Fibroblast of mammary gland (primary cell): ENCODE measurements at regions not wholly inside any gene's neighbourhood (a gene's known extent, or its start where the extent isn't known, plus 50 kb on each side); places are given as distances from the start of the nearest gene placed in this dataset.

Source experiments
- DNase-seq: peaks from one replicate; pipeline ENCODE4 v3.0.0-alpha.2; 2010; ENCODE audit warnings: low read depth
- H3K4me3 ChIP-seq: 2 replicates; pipeline ENCODE4 v1.5.1; 2011; ENCODE audit warnings: low read depth, mild to moderate bottlenecking, low read length, moderate library complexity; ENCODE audit not compliant: control insufficient read depth
- CTCF ChIP-seq: conservative IDR thresholded peaks from 2 replicates; pipeline ENCODE4 v1.5.1; 2011; ENCODE audit warnings: low read depth, low read length, inconsistent platforms; ENCODE audit not compliant: control insufficient read depth, insufficient read depth

DNA sequence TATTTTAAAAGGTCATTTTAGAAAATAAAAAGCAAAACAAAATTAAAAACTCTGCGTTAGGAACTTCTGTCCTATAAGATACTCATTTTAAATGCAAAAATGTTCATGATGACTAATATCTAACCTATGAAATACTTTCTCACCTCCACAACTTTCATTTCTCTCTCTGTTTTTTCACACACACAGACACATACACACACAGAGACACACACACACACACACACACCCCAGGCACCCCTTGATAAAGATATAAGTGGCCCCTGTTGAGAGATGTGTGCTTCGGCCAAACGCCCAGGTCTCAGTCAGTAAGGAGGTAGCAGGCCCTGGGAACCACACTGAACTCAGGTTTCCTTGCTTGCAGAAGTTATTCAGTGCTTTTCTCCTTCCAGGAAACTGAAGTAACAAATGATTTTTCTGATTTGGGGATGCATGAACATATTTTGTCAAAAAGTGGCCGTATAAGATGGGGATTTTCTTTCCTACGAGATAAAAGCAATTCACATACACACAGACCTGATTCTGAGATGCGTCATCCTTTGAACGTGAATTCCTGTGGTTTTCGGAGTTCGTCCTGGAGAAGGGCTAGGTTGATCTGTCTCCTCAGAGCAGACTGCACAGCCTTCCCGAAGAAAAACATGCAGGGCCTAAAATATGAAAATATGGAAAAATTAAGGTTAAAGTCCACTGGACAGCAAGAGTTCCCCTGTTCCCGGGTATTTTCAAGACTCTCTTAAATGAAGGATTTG lies 306.8 kb upstream of the FOXQ1 start:
- no peak for DNase-seq
- no peak overlapping the region for H3K4me3 ChIP-seq
- no peak for TF ChIP-seq CTCF

GRCh38 chr6:1003394-1004160 lies 308.3 kb upstream of the FOXQ1 start:
- no peak for DNase-seq
- TF ChIP-seq CTCF = no peak
- no peak overlapping the region for H3K4me3 ChIP-seq

DNA sequence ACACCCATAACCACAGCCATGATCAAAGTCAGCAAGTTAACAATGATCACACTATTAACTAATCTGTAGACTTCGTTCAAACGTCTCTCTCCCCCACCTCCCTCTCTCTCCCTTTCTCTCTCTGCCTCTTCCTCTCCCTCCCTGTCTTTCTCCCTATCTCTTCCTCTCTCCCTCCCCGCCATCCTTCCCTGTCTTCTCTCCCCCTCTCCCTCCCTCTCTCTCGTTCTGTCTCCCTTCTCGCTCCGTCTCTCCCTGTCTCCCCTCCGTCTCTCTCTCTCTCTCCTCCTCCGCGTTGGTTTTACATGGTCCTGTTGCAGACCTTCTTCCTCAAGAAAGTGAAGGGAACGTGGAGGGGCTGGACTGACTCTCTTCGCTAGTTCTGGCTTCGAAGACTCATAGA lies 308.9 kb upstream of the FOXQ1 start:
- no peak for TF ChIP-seq CTCF
- H3K4me3 ChIP-seq = no peak overlapping the region
- no peak for DNase-seq

DNA sequence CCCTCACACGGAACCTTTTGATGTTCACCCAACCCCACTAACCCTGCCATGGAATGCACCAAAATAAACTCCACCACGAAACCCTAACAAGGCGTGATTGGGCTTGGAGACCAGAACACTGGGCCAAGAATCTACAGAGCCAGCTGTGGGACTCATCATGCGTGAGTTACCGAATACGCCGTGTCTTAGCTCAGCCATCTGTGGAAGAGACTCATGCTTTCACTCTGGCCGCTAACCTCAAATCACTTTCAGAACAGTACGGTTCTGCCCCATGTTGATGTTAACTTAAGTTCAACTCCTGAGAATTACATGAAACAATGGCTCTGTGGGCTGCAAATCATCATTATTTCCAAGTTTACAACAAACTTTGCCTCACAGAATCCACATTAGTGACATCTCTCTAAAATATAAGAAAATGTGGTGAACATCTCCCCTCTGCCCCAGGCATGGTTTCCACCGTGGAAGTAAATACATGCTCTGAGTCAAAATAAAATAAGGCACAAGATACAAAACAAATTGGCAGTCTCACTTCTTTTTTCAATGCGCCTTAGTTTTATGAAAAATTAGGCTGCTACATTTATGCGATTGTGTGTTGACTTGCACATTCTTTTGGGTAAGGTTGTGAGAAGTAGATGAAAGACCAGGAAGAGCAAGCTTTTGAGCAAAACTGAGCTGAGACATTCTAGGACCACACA lies 308.9 kb upstream of the EXOC2 start:
- TF ChIP-seq CTCF = no peak
- H3K4me3 ChIP-seq = no peak overlapping the region
- no peak for DNase-seq

GRCh38 chr6:999552-999951 lies 306.6 kb upstream of the EXOC2 start:
- H3K4me3 ChIP-seq = no peak overlapping the region
- no peak for TF ChIP-seq CTCF
- DNase-seq = no peak

DNA sequence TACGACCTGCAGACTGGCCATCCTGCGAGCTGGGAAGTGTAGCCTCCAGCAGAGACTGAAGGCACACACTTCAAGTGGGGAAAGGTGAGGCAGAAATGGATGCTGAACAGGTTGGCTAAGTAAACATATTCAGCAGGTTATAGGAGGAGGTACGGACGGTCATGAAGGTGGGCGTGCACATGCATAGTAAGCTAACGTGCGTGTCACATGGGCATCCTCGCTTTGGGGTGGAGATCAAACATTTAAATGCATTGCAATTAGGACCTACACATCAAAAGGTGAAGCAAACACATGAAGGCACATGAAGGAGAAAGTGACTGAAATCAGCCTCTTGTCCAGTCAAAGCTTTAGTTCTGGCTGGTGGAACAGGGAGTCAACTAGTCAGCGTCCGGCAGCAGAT lies 305.6 kb upstream of the EXOC2 start:
- no peak for TF ChIP-seq CTCF
- DNase-seq = no peak
- H3K4me3 ChIP-seq = no peak overlapping the region
